HG03025 (cell line): ENCODE measurements at regions not wholly inside any gene's neighbourhood (a gene's known extent, or its start where the extent isn't known, plus 50 kb on each side); places are given as distances from the start of the nearest gene placed in this dataset.

ENCODE experiments used
- ATAC-seq: cut with Tn5 transposase; IDR thresholded peaks from one replicate; pipeline ENCODE4 v1.9.1; 2021; ENCODE audit warnings: mild to moderate bottlenecking, moderate library complexity; ENCODE audit not compliant: unreplicated experiment, low FRiP score

DNA sequence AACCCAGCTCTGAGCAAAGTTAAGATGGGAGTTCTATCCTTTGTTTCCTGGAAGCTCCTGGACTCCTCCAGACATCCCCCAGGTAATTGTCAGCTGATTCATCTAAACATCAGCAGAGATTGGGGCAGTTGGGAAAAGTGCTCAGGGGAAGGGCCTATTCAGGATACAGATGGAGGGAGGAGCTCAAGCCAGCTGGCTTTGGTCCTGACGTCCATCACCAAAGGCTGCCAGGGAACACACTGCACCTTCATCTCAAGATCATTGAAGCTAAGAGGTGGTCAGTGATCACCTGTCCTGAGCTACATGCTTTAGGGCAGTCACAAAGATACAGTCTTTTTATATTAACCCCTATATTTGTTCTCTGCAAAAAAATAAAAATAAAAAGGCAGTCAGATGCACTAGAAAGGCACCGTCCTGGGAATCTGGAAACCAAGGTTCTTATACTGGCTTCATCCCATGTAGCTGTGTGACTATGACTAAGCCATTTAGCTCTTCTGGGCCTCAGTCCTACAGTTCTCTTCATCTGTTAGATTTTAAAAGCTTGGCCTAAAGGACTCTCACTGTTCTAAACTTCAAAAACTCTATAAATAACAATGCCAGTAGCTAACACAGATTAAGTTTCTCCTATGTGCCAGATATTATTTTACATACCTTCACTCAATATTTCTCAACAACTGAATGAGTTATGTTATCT lies 446.5 kb downstream of the BCL11A start:
- ATAC-seq: no peak

DNA sequence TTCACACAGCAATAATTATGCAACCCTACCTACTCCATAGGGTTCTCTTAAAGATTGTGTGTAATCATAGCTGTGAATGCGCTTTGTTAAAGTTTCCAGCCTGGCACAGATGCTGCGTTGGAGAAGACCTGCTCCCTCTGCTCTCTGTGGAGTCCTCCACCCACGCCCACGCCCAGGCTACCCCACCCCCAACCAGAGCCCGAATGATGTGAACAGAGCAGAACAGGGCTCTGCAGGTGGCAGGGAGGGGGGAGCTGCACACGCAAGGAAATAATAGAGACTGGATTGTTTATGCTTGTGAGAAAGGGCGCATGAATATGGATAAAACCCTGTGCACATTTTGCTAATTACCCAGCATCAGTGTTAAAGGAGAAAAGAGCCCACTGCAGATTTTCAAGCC lies 447.5 kb downstream of the BCL11A start:
- ATAC-seq: no peak

DNA sequence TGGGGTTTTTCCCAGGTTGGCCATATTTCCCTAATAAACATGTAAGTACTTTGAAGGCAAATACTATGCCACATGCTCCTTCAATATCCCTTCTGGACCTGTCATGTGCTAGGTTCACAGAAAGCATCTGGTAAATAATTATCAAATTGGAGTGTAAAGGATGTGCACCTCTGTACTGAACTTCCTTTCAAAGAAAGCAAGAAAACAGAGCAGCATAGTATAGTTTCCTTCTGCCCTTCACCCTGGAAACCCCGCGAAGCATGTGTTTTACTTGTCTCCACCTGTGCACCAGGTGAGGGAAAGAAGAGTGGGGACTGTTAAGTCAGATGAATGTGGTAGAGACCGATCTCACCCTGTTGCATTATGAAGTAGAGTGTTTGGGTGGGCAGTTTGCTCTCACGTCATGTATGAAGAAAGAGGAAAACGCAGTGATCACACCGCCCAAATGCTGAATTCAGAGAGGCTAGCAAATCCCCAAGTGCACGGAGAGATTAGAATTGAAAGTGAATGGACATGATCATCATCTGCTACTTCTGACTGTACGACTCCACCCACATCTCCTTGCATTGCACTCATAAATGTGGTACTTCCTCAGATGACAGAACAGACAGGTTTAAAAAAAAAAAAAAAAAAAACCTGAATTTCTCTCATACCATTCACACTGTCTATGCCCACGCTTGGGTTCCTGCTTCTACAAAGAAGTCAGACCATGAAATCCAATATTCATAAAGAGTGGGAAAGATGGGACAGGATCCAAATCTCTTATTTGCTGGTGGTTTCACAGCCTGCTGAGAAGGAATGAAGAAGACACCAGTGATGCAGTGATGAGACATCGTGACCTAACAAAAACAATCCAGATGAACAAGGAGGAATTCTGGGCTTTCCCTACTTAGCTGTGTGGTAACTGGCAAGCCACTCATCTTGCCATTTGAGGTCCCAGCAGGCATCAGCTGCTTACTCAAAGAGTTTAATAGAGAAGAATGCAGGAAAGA lies 448.6 kb downstream of the BCL11A start:
- ATAC-seq: peak; percentile 63

DNA sequence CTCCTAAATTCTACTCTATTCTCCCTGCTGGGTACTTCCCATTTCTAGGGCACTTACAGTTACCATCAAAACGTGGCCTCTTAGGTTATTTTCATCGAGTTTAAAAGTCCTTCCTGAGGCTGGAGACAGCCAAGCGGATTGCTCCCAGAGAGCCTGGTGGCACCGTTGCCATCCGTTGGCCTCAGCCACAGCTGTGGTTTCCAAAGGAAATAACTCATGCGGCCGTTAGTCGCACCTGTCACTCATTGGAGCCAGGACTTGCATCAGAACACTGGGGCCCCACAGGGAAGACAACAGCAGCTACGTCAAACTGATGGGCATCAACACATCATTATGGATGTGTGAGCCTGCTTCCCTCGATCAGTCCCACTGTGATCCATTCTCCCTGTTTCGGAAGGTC lies 453.4 kb downstream of the BCL11A start:
- ATAC-seq: no peak

DNA sequence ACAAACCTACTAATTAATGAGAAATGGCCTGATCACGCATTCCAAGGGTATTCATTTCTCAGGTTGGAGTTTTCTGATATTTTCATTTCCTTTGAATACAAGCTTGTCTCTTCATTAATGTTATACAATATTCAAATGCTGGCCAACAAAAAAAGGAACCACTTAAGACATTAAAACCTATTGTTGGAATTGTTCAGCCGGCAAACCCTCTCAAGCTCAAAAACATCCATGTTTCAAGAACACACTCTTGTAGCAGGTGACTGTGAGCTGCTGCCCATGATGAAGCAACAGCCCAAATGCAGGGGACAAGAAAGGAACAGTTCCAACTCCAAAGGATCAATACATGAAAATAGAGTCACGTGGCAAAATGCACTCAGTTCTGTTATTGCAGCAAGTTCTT lies 454.5 kb downstream of the BCL11A start:
- ATAC-seq: no peak

DNA sequence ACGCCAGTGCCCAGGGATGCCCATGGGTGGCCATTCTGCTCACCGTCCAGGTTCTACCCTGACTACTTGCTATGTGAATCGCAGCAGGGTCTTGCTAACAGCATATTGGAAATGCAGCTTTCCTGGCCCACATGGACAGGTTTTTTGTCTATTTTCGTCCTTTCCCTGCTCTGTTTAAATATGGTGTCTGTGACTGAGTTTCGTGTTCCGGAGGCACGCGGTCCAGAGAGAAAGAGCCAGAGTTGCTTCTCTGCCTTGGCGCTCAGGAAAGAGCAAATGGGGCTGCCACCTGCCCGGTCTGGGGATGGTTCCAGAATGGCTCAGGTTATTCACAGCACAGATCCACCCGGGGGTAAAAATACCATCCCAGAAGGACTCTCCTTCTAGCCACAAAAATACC lies 456.2 kb downstream of the BCL11A start:
- no peak for ATAC-seq

DNA sequence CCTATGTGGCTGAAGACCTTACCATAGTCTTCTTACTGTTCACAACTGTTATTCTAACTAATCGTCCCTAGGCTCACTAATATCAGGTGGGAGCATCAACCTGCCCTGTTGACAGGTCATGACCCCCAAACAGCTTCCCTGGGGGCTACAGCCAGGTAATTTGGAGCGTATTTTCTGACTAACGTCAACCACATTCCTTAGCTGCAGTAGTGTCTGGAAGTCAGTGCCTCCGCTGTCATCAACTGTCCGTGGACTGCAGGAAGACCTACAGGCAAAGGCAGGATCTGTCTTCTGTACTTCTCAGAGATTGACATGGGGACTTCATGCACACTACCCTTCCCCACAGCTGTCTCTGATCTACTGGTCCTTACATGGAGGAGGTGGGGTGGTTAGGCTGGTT lies 456.9 kb downstream of the BCL11A start:
- ATAC-seq: no peak

DNA sequence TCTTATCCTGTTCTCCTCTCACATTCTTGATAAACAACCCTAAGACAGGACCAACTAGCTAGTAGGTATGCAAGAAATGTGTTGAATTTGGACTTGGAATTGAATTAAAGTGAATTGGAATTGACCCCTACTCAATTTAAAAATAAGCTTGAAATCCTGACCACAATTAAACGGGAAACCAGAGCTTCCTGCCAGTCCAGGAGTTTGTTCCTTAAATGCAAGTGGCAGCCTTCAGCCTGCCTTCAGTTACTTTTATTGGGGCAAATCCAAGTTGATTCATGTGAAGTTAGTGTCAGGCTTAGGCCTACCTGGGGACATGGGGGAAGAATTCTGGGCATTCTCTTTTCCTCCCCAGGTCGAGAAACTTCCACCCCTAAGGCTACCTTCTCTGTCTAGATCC lies 457.6 kb downstream of the BCL11A start:
- no peak for ATAC-seq

DNA sequence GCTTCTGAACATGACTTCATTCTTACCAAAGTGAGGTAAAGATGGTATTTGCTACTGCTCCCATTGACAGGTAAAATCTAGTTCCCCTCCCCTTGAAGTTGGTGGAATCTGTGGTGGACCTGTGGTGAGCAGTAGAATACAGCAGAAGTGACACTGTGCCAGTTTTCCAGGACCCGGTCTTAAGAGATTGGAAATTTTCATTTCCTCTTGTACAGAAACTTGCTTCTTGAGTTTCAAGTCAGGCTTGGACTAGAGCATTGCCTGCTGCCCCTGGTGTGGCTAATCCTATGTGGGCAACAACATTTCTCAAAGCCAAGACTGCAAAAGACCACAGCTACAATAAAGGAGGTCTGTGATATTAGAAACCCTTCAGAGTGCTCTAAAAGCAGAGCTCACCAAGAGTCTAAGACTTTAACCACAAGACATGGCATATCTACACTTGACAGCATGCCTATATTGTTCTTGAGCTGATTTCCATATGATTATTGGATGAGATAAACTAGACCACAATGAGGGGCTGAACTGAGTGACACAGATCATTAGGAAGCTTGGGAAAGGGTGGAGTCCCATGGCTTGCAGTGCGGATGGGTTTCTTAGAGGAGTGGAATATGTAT lies 458.1 kb downstream of the BCL11A start:
- ATAC-seq: no peak

DNA sequence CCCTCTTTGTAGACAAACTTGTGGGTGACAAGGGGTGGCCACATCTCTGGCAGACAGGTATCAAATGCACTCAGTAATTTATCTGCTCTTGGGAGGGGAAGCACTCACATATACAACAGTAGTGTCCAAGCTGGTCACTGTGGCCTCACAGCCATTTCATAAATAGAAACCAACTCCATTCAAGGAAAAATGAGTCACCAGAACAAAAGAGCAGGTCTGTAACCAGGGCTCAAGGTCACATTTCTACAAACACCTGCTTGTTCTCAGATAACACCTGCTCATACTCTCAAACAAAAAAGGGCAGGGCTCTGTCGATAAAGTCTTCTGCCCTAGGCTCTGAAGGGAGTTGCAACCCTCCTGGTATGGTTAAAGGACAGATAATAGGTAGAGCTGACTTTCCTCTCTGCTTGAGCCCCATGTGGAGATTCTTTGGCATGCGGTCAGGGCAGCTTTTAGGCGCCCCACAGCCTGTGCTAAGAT lies 459.0 kb downstream of the BCL11A start:
- no peak for ATAC-seq

DNA sequence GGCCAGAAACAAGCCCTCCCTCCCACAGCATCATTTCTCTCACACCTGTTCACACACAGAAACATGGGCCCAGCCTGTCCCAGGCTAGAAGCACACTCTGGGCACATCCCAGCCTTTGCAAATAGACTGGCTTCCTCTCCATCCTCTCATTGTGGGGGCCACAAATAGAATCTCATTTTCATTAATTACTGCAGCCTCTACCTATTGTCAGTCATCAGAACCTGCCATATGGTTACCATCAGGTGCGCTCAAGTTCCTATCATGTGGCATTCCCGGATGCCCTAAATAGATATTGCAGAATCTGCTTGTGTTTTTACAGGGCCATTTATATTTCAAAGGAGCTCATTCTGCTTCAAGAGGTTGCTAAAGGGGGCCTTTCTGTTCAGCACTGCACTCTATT lies 460.7 kb downstream of the BCL11A start:
- ATAC-seq: no peak

DNA sequence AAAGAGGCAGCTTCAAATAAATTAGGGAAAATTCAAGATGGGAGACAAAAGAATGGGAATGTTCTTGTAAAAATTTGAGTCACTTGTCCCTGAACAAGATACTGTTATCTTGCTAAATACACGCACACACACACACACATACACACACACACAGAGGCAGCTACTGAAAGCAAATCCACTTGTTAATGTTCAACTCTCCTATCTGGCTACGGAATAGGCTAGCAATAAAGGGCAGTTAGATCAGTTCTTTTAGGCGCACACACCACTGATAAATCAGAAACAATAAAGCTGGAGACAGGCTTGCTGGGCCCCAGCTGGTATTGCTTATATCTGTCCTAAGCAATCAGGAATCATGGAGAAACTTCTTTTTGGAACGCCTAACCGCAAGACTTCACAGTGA lies 461.6 kb downstream of the BCL11A start:
- no peak for ATAC-seq

DNA sequence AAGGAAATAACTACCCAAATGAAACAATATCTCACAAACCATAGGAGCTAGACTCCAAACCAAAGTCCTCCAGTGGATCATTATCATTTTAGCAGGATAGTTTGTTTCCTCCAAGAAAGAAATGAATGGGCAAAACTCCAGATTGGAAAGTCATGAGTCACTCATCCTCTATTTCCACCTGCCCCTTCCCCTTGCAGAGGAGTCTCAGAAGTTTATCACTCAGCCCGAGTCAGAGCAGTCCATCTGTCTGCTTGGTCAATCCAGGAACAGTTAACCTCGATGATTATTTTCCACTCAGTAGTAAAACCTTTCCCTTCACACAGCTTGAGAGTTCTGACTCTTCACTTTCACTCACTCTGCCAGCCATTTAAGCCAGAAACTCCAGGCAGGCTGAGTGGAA lies 462.2 kb downstream of the BCL11A start:
- ATAC-seq: no peak

DNA sequence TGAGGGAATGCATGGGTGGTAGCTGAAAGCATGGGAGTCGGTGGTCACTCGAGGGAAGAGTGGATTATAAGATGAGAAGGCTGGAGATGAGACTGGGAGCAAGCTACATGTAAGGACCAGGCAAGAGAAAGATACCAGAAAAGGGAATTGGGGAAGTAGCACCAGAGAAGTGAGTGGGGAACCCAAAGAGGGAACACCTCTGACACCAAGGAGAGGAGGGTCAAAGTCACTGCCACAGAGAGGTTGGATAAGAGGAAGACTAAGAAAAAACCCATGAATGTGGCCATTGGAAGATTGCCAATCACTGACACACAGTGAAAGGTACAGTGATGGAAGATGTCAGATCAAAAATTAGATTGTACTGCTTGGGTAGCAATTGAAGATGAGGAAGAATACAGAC lies 473.9 kb downstream of the BCL11A start:
- no peak for ATAC-seq

DNA sequence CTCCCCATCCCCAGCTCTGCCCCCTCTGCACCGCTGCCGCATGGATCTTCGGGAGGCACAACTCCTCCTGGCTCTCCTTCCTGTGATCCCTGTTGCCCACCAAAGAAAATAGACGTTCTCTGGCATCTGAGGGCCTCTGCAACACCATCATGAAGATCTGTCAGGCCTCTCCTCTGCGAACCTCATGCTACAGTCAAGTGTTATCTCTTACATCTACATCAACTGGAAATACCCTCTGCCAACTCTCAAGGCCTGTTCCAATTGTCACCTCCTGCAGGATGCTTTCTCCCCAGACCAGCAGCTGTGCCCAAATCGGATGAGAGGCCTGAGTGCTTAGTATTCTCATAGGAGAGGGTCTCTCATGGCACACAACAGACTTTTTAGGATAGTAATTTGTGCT lies 478.4 kb downstream of the BCL11A start:
- ATAC-seq: no peak

DNA sequence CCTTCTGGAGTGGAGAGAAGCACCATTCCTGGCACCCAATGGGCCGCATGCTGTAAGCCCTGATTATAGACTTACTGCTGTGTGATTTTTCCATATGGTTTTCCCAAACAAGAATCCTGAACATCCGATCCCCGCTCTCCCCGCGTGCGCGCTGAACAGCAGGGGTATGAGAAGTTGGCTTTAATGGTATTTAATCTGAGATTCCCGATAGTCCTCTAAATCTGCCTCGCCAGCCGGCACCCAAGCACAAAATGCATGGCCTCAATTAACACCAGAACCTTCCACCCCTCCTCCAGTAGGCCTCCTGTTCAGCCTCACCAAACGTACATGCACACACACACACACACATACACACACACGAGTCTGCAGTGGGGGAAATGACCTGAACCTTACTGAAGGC lies 480.3 kb downstream of the BCL11A start:
- no peak for ATAC-seq

DNA sequence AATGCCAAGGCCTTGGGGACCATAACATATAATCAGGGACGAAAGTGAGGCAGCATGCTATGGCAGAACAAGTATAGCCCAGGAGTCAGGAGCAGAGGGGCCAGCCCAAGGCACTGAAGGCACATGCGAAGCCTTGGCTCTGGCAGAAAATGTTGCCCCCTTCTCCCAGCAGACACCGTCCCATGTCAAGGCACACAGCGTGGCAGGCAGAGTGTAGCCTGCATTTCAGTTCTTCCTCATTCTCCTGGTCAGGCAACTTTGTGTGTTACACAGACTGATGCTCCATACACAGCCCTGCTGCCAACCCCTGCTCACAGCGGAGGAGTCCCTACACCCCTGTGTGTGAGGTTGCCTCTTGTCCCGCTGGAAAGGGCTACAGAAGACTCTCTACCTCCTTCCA lies 480.8 kb downstream of the BCL11A start:
- ATAC-seq: no peak

DNA sequence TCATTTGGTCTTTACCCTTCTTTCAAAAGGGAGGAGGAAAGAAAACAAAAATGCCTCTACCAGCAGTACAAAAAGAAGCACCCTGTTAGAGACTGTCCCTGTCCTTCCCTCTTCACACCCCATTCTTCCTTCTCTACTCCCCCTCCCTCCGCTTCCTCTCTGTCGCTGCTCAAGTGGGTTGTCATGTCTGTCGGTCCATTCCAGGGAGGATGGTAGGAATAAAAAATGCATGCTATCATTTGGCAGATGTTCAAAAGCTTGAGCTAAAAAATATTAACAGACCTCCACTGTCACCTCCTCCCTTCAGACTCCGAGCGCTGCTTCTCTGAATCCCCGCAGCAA lies 482.0 kb downstream of the BCL11A start:
- ATAC-seq: no peak

DNA sequence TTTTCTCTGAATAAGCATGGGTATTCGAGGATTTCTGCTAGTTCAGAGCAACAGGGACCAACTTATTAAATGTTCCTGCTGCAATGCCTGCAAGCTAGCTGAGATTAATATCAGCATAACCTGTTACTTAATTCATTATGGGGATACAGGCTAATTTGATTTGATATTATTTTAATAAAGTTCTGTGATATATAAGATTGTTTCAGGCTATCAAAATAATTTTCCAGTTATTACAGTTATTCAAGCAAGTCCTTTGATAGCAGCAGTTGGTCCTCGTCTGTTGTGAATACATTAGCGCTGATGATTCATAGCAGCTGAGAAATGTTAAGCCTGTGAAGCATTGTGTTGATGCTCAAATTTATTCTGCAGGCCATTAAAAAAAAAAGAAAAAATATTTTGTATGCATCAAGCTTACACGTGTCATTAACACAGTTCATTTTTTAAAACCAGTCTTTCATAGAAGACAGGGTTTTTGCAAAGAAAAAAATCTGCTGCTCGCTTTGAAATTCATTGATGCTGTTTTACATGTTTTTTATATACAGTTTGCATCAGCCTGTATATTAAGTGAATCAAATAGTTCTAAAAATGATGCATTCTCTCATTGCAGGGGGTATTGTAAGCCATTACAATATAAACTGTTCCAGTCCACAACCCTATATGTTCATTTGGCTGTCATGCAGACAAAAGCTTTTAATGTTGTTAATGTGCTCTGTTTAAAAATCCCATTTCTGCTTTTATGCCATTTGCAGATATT lies 482.5 kb downstream of the BCL11A start:
- ATAC-seq: no peak

DNA sequence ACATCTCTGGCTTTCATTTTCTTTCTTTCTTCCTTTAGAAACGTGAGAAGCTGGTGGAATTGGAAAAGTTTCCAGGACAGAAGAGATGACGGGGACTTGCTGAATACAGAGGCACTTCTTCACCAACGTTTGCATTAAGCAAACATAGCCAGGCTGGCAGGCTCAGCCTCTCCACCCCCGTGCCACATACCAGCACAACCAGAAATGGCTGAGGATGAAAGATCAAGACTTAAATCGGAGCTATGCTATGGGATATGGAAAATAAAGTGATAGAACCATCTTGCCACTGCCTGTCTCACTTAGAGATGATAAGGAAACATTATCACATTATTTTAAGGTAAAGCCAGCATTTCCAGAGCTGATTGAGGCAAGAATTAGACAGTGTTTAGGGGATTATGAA lies 483.3 kb downstream of the BCL11A start:
- ATAC-seq: no peak

DNA sequence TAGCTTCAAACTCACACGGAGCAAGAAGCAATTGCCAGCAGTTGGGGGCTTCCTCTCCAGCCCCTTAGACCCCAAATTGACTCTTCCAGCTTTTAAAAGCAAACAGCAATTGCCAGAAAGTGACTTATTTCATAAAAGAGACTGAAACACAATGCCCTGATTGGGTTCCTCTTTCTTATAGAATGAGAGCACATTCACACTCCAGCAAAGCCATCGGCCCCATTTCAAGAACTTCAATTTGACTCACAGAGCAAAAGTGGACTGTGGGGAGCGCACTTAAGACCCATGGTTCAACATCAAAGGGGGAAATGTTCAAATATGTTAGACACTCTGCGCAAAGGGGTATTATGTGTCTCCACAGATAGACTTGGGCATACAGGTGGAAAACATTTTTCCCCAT lies 484.7 kb downstream of the BCL11A start:
- ATAC-seq: no peak
